ENCODE measurements at regions not wholly inside any gene's neighbourhood (a gene's known extent, or its start where the extent isn't known, plus 50 kb on each side); places are given as distances from the start of the nearest gene placed in this dataset.

- no peak for DNase-seq
Measured at GRCh38 chr5:152269533-152269932, 135.5 kb downstream of the NMUR2 start.

- DNase-seq = no peak
Measured at GRCh38 chr5:152264645-152265254, 140.3 kb downstream of the NMUR2 start.

GRCh38 chr5:152262667-152263066 lies 142.4 kb downstream of the NMUR2 start:
- DNase-seq = no peak

GRCh38 chr5:152260940-152261339 lies 144.1 kb downstream of the NMUR2 start:
- DNase-seq = no peak

GRCh38 chr5:152259702-152260101 lies 145.4 kb downstream of the NMUR2 start:
- no peak for DNase-seq

- no peak for DNase-seq
Measured at GRCh38 chr5:152256580-152256979, 148.5 kb downstream of the NMUR2 start.

- no peak for DNase-seq
Measured at GRCh38 chr5:152255411-152255810, 149.7 kb downstream of the NMUR2 start.

GRCh38 chr5:152247850-152248385 lies 157.2 kb downstream of the NMUR2 start:
- DNase-seq = no peak

GRCh38 chr5:152246401-152246800 lies 158.7 kb downstream of the NMUR2 start:
- peak; percentile 52 for DNase-seq

GRCh38 chr5:152237531-152237930 lies 167.5 kb downstream of the NMUR2 start:
- no peak for DNase-seq

- no peak for DNase-seq
Measured at GRCh38 chr5:152226191-152226590, 178.9 kb downstream of the NMUR2 start.

GRCh38 chr5:152221721-152222629 lies 183.1 kb downstream of the NMUR2 start:
- DNase-seq = no peak

- DNase-seq = no peak
Measured at GRCh38 chr5:152218694-152219093, 186.4 kb downstream of the NMUR2 start.

GRCh38 chr5:152205804-152206203 lies 199.3 kb downstream of the NMUR2 start:
- no peak for DNase-seq

GRCh38 chr5:152202321-152202720 lies 202.8 kb downstream of the NMUR2 start:
- DNase-seq = no peak

GRCh38 chr5:152193391-152194107 lies 211.5 kb downstream of the NMUR2 start:
- no peak for DNase-seq

- no peak for DNase-seq
Measured at GRCh38 chr5:152188251-152188650, 216.8 kb downstream of the NMUR2 start.

GRCh38 chr5:152187668-152188067 lies 217.4 kb downstream of the NMUR2 start:
- DNase-seq = no peak

- no peak for DNase-seq
Measured at GRCh38 chr5:152185547-152186245, 219.4 kb downstream of the NMUR2 start.

GRCh38 chr5:152184266-152184665 lies 220.8 kb downstream of the NMUR2 start:
- no peak for DNase-seq

GRCh38 chr5:152181461-152181860 lies 223.6 kb downstream of the NMUR2 start:
- DNase-seq = no peak

- no peak for DNase-seq
Measured at GRCh38 chr5:152178350-152178699, 226.8 kb downstream of the NMUR2 start.

Data from right forelimb (tissue), 1 donor.